Loucy (cell line): ENCODE measurements at regions not wholly inside any gene's neighbourhood (a gene's known extent, or its start where the extent isn't known, plus 50 kb on each side); places are given as distances from the start of the nearest gene placed in this dataset.

Experiments
- H2AFZ ChIP-seq: fragments of 200-600 bp; sonication (generic); 2 replicates; pipeline ENCODE4 v1.6.0; 2016; ENCODE audit warnings: antibody characterized with exemption, mild to moderate bottlenecking, low read length, moderate library complexity
- H3F3A ChIP-seq: fragments of 200-600 bp; 2 replicates; pipeline ENCODE4 v1.6.0; 2016; ENCODE audit warnings: antibody characterized with exemption, low read depth, mild to moderate bottlenecking
- H3K27me3 ChIP-seq: fragments of 200-600 bp; sonication (generic); 2 replicates; pipeline ENCODE4 v1.6.1; 2014; ENCODE audit warnings: low read length, mild to moderate bottlenecking; ENCODE audit not compliant: insufficient read depth, poor library complexity, severe bottlenecking
- H3K36me3 ChIP-seq: fragments of 200-600 bp; sonication (generic); 2 replicates; pipeline ENCODE4 v1.6.1; 2016; ENCODE audit warnings: low read length; ENCODE audit not compliant: insufficient read depth
- H3K4me1 ChIP-seq: fragments of 200-600 bp; sonication (generic); 2 replicates; pipeline ENCODE4 v1.5.1; 2014; ENCODE audit warnings: low read length, mild to moderate bottlenecking; ENCODE audit not compliant: insufficient read depth, poor library complexity, severe bottlenecking
- H3K4me2 ChIP-seq: fragments of 200-600 bp; sonication (generic); 2 replicates; pipeline ENCODE4 v1.6.0; 2014; ENCODE audit warnings: antibody characterized with exemption, low read length, low read depth, mild to moderate bottlenecking; ENCODE audit not compliant: poor library complexity, severe bottlenecking
- H3K4me3 ChIP-seq: fragments of 200-600 bp; sonication (generic); 2 replicates; pipeline ENCODE4 v1.5.1; 2014; ENCODE audit warnings: low read length, mild to moderate bottlenecking, mixed read lengths; ENCODE audit not compliant: poor library complexity, severe bottlenecking
- H3K79me2 ChIP-seq: fragments of 200-600 bp; sonication (generic); 2 replicates; pipeline ENCODE4 v1.6.1; 2014; ENCODE audit warnings: low read length; ENCODE audit not compliant: insufficient read depth
- H3K9ac ChIP-seq: fragments of 200-600 bp; sonication (generic); 2 replicates; pipeline ENCODE4 v1.6.0; 2014; ENCODE audit warnings: mild to moderate bottlenecking, low read depth, low read length, moderate library complexity; ENCODE audit not compliant: poor library complexity, severe bottlenecking
- H3K9me2 ChIP-seq: fragments of 200-600 bp; sonication (generic); replicated peaks from 2 replicates; pipeline ENCODE4 v1.6.1; 2016; ENCODE audit warnings: low read depth, low read length, mixed read lengths
- H3K9me3 ChIP-seq: fragments of 200-600 bp; sonication (generic); 2 replicates; pipeline ENCODE4 v1.6.1; 2014; ENCODE audit warnings: mild to moderate bottlenecking, antibody characterized with exemption, low read length, low read depth; ENCODE audit not compliant: insufficient read depth
- H4K20me1 ChIP-seq: fragments of 200-600 bp; sonication (generic); 2 replicates; pipeline ENCODE4 v1.6.0; 2014; ENCODE audit warnings: antibody characterized with exemption, low read length, mild to moderate bottlenecking; ENCODE audit not compliant: insufficient read depth, poor library complexity, severe bottlenecking
- CTCF ChIP-seq: fragments of 200-600 bp; sonication (generic); conservative IDR thresholded peaks from 2 replicates; pipeline ENCODE4 v1.5.1; 2014; ENCODE audit warnings: mild to moderate bottlenecking, antibody characterized with exemption, low read length
- EZH2phosphoT487 ChIP-seq: fragments of 200-600 bp; IDR thresholded peaks from 2 replicates; pipeline ENCODE4 v1.6.1; 2018; ENCODE audit warnings: antibody characterized with exemption, mild to moderate bottlenecking, moderate library complexity, borderline replicate concordance

DNA sequence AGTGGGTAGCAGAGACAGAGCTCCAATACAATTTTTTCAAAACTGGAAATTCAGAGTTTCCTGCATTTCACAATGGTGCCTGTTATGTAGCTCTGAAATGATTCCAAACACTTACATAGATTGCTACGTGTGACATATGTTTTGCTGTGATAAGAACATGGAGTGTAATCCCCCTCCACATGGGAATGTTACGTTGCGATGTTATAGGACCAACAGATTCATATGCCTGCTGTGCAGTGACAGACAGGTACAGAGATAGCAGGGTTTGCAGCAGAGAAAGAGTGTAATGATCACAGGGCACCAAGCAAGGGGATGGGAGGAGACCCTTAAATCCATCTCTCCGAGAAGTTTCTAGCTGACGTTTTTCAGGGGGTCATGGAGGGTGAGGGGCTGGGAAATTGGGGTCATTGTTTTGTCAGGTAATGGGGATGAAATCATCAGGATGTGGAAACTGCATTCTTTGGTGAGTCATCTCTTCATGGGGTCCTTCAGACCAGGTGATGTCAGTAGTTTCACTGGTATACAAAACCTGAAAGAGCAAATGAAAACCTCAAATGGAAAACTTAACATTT, 76.6 kb upstream of the OSBPL8 start:
- Histone ChIP-seq H3K9ac (no peak overlapping the region), H4K20me1 (no peaks in the 10 kb centered on the region), H3K4me3 (no peak overlapping the region), H3K79me2 (no peaks in the 10 kb centered on the region), H3F3A (no peaks in the 10 kb centered on the region), H3K9me2 (no peaks in the 10 kb centered on the region), H3K4me1 (no peaks in the 10 kb centered on the region), H3K27me3 (no peaks in the 10 kb centered on the region), H2AFZ (no peak overlapping the region), H3K36me3 (no peaks in the 10 kb centered on the region), H3K4me2 (no peak overlapping the region), H3K9me3 (no peaks in the 10 kb centered on the region)
- TF ChIP-seq EZH2phosphoT487 (no peak), CTCF (no peak)

DNA sequence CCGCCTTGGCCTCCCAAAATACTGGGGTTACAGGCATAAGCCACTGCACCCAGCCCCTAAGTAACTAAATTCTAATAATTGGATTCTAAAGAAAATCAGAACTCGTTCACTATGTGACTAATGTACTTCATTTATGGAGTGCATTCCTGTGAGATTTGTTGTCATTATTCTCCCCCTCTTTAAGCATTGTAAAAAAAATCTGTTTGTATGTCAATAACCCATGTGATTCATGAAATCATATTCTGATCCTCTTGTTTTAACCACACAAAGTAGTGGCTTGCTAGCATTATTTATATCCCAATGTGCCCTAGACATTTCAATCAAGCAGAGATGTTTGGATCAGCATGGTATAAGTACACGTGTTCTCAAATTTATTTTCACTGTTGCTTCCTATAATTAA, 78.2 kb upstream of the OSBPL8 start:
- no peak overlapping the region for H3K4me3 ChIP-seq
- H4K20me1 ChIP-seq: no peaks in the 10 kb centered on the region
- no peaks in the 10 kb centered on the region for H3K27me3 ChIP-seq
- H3F3A ChIP-seq: no peaks in the 10 kb centered on the region
- H3K9ac ChIP-seq: no peak overlapping the region
- H3K36me3 ChIP-seq: no peaks in the 10 kb centered on the region
- no peaks in the 10 kb centered on the region for H3K9me3 ChIP-seq
- no peak for TF ChIP-seq EZH2phosphoT487
- H3K4me2 ChIP-seq: no peak overlapping the region
- no peak overlapping the region for H2AFZ ChIP-seq
- no peaks in the 10 kb centered on the region for H3K4me1 ChIP-seq
- no peaks in the 10 kb centered on the region for H3K9me2 ChIP-seq
- H3K79me2 ChIP-seq: no peaks in the 10 kb centered on the region

GRCh38 chr12:76639646-76640045, 80.1 kb upstream of the OSBPL8 start:
- H2AFZ ChIP-seq: no peak overlapping the region
- H3K79me2 ChIP-seq: no peaks in the 10 kb centered on the region
- no peaks in the 10 kb centered on the region for H3F3A ChIP-seq
- no peak overlapping the region for H3K4me2 ChIP-seq
- H3K9ac ChIP-seq: no peak overlapping the region
- H3K4me1 ChIP-seq: no peaks in the 10 kb centered on the region
- H3K4me3 ChIP-seq: no peak overlapping the region
- no peaks in the 10 kb centered on the region for H3K27me3 ChIP-seq
- H4K20me1 ChIP-seq: no peaks in the 10 kb centered on the region
- H3K9me2 ChIP-seq: no peaks in the 10 kb centered on the region
- no peaks in the 10 kb centered on the region for H3K9me3 ChIP-seq
- TF ChIP-seq EZH2phosphoT487 (no peak), CTCF (no peak)
- no peaks in the 10 kb centered on the region for H3K36me3 ChIP-seq

DNA sequence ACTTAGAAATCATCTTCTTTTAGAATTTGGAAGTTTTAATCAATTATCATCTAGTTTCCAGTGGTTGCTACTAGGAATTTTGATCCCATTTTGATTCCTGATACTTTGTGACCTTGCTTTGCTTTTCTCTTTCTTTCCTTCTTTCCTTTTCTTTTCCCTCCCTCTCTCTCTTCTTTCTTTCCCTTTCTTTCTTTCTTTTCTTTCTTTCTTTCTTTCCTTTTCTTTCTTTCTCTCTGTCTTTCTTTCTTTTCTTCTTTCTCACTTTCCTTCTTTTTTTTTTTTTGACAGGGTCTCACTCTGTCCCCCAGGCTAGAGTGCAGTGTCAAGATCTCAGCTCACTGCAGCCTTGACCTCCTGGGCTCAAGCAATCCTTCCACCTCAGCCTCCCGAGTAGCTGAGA, 81.5 kb upstream of the OSBPL8 start:
- Histone ChIP-seq H3F3A (no peaks in the 10 kb centered on the region), H4K20me1 (no peaks in the 10 kb centered on the region), H3K4me3 (no peak overlapping the region), H3K36me3 (no peaks in the 10 kb centered on the region), H3K4me2 (no peak overlapping the region), H3K9ac (no peak overlapping the region), H2AFZ (no peak overlapping the region), H3K9me2 (no peaks in the 10 kb centered on the region), H3K79me2 (no peaks in the 10 kb centered on the region), H3K4me1 (no peaks in the 10 kb centered on the region), H3K27me3 (no peaks in the 10 kb centered on the region), H3K9me3 (no peaks in the 10 kb centered on the region)
- no peak for TF ChIP-seq CTCF
